H1 (cell line): ENCODE measurements at regions not wholly inside any gene's neighbourhood (a gene's known extent, or its start where the extent isn't known, plus 50 kb on each side); places are given as distances from the start of the nearest gene placed in this dataset.

ENCODE experiments used
- CBX8 ChIP-seq: fragments of 300-800, 300-1000 bp; sonication (generic); IDR thresholded peaks from 2 replicates; pipeline ENCODE4 v1.7.1; 2016; ENCODE audit warnings: low read depth, low read length, borderline replicate concordance
- EP300 ChIP-seq, 2 experiments: IDR thresholded peaks; 1 replicate in 1 of 2; 2 replicates in 1 of 2; pipeline ENCODE4 v1.6.1; 2011 to 2012; ENCODE audit warnings: low read depth in 2 of 2, low read length in 2 of 2, mild to moderate bottlenecking in 2 of 2, borderline replicate concordance in 1 of 2, inconsistent platforms in 1 of 2, moderate library complexity in 1 of 2
- JUN ChIP-seq: IDR thresholded peaks from 2 replicates; pipeline ENCODE4 v1.6.1; 2011; ENCODE audit warnings: low read depth, mild to moderate bottlenecking, improper control_type of control experiment, low read length
- KDM4A ChIP-seq: IDR thresholded peaks from one replicate; pipeline ENCODE4 v1.7.1; 2012; ENCODE audit warnings: low read depth, mild to moderate bottlenecking, moderate library complexity, low read length, inconsistent platforms; ENCODE audit not compliant: severe bottlenecking
- SAP30 ChIP-seq: fragments of 300-600 bp; sonication (generic); IDR thresholded peaks from 2 replicates; pipeline ENCODE4 v1.7.1; 2012; ENCODE audit warnings: low read length, moderate library complexity, mild to moderate bottlenecking, inconsistent platforms; ENCODE audit not compliant: insufficient read depth, insufficient replicate concordance
- SIRT6 ChIP-seq: IDR thresholded peaks from one replicate; pipeline ENCODE4 v1.7.1; 2012; ENCODE audit warnings: low read length, inconsistent platforms
- SIX5 ChIP-seq: IDR thresholded peaks from 2 replicates; pipeline ENCODE4 v1.6.1; 2011; ENCODE audit warnings: mild to moderate bottlenecking, low read depth, low read length
- ZNF274 ChIP-seq: IDR thresholded peaks from 2 replicates; pipeline ENCODE4 v1.7.0; 2012; ENCODE audit warnings: low read length, borderline replicate concordance; ENCODE audit errors: extremely low read depth
- TF ChIP-seq, protein P1 (sequence below): fragments of 300-600 bp; sonication (generic); IDR thresholded peaks from 2 replicates; pipeline ENCODE4 v1.7.1; 2012; ENCODE audit warnings: low read length, moderate library complexity, mild to moderate bottlenecking, inconsistent platforms; ENCODE audit not compliant: insufficient replicate concordance
- TF ChIP-seq, protein P2 (sequence below): IDR thresholded peaks from 2 replicates; pipeline ENCODE4 v1.6.1; 2012; ENCODE audit warnings: low read length, inconsistent platforms

DNA sequence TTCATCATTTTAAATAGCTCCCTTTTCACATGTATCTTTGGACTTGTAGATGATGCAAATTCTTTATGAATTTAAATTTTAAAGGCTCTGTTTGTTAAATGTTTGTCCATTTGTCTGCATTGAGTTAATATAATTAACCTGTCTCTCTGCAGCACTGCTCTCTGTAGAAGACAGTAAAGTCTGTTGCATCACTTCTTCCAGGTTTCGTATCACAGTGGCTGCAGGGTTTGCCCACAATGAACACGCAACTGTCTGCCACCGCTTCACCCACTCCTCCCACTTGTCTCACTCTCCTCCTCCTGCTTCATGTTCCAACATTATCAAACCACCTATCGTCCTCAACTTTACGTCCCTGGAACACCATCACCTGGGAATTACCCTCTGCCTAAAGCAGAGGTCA lies 231.3 kb upstream of the SLC30A5 start (continued):
- TF ChIP-seq, protein P1, sequence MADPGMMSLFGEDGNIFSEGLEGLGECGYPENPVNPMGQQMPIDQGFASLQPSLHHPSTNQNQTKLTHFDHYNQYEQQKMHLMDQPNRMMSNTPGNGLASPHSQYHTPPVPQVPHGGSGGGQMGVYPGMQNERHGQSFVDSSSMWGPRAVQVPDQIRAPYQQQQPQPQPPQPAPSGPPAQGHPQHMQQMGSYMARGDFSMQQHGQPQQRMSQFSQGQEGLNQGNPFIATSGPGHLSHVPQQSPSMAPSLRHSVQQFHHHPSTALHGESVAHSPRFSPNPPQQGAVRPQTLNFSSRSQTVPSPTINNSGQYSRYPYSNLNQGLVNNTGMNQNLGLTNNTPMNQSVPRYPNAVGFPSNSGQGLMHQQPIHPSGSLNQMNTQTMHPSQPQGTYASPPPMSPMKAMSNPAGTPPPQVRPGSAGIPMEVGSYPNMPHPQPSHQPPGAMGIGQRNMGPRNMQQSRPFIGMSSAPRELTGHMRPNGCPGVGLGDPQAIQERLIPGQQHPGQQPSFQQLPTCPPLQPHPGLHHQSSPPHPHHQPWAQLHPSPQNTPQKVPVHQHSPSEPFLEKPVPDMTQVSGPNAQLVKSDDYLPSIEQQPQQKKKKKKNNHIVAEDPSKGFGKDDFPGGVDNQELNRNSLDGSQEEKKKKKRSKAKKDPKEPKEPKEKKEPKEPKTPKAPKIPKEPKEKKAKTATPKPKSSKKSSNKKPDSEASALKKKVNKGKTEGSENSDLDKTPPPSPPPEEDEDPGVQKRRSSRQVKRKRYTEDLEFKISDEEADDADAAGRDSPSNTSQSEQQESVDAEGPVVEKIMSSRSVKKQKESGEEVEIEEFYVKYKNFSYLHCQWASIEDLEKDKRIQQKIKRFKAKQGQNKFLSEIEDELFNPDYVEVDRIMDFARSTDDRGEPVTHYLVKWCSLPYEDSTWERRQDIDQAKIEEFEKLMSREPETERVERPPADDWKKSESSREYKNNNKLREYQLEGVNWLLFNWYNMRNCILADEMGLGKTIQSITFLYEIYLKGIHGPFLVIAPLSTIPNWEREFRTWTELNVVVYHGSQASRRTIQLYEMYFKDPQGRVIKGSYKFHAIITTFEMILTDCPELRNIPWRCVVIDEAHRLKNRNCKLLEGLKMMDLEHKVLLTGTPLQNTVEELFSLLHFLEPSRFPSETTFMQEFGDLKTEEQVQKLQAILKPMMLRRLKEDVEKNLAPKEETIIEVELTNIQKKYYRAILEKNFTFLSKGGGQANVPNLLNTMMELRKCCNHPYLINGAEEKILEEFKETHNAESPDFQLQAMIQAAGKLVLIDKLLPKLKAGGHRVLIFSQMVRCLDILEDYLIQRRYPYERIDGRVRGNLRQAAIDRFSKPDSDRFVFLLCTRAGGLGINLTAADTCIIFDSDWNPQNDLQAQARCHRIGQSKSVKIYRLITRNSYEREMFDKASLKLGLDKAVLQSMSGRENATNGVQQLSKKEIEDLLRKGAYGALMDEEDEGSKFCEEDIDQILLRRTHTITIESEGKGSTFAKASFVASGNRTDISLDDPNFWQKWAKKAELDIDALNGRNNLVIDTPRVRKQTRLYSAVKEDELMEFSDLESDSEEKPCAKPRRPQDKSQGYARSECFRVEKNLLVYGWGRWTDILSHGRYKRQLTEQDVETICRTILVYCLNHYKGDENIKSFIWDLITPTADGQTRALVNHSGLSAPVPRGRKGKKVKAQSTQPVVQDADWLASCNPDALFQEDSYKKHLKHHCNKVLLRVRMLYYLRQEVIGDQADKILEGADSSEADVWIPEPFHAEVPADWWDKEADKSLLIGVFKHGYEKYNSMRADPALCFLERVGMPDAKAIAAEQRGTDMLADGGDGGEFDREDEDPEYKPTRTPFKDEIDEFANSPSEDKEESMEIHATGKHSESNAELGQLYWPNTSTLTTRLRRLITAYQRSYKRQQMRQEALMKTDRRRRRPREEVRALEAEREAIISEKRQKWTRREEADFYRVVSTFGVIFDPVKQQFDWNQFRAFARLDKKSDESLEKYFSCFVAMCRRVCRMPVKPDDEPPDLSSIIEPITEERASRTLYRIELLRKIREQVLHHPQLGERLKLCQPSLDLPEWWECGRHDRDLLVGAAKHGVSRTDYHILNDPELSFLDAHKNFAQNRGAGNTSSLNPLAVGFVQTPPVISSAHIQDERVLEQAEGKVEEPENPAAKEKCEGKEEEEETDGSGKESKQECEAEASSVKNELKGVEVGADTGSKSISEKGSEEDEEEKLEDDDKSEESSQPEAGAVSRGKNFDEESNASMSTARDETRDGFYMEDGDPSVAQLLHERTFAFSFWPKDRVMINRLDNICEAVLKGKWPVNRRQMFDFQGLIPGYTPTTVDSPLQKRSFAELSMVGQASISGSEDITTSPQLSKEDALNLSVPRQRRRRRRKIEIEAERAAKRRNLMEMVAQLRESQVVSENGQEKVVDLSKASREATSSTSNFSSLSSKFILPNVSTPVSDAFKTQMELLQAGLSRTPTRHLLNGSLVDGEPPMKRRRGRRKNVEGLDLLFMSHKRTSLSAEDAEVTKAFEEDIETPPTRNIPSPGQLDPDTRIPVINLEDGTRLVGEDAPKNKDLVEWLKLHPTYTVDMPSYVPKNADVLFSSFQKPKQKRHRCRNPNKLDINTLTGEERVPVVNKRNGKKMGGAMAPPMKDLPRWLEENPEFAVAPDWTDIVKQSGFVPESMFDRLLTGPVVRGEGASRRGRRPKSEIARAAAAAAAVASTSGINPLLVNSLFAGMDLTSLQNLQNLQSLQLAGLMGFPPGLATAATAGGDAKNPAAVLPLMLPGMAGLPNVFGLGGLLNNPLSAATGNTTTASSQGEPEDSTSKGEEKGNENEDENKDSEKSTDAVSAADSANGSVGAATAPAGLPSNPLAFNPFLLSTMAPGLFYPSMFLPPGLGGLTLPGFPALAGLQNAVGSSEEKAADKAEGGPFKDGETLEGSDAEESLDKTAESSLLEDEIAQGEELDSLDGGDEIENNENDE: no peak
- TF ChIP-seq SIRT6: no peak
- TF ChIP-seq SIX5: no peak
- TF ChIP-seq EP300 (IDR thresholded peaks at IDR 0.05; ENCODE audit: borderline replicate concordance in 1 of 2, low read depth in 2 of 2, low read length in 2 of 2): no peak
- TF ChIP-seq ZNF274: no peak
- TF ChIP-seq, protein P2, sequence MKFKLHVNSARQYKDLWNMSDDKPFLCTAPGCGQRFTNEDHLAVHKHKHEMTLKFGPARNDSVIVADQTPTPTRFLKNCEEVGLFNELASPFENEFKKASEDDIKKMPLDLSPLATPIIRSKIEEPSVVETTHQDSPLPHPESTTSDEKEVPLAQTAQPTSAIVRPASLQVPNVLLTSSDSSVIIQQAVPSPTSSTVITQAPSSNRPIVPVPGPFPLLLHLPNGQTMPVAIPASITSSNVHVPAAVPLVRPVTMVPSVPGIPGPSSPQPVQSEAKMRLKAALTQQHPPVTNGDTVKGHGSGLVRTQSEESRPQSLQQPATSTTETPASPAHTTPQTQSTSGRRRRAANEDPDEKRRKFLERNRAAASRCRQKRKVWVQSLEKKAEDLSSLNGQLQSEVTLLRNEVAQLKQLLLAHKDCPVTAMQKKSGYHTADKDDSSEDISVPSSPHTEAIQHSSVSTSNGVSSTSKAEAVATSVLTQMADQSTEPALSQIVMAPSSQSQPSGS: no peak
- no peak for TF ChIP-seq KDM4A
- no peak for TF ChIP-seq SAP30
- TF ChIP-seq JUN: no peak
- TF ChIP-seq CBX8: no peak
